Liver (tissue), 3 donors: ENCODE measurements at regions not wholly inside any gene's neighbourhood (a gene's known extent, or its start where the extent isn't known, plus 50 kb on each side); places are given as distances from the start of the nearest gene placed in this dataset.

ENCODE experiments used
- CTCF ChIP-seq: fragments of 150-350 bp; IDR thresholded peaks from 2 replicates; pipeline ENCODE4 v1.5.1; 2017; ENCODE audit warnings: improper control_type of control experiment, low read depth, low read length; ENCODE audit not compliant: missing input control
- FOXA1 ChIP-seq: IDR thresholded peaks from 2 replicates; pipeline ENCODE4 v1.6.1; 2016; ENCODE audit warnings: antibody characterized with exemption
- MAX ChIP-seq: IDR thresholded peaks from 2 replicates; pipeline ENCODE4 v1.6.1; 2016; ENCODE audit warnings: antibody characterized with exemption
- RAD21 ChIP-seq, 2 donors: IDR thresholded peaks; 2 replicates each; pipeline ENCODE4 v1.6.1; 2016; ENCODE audit warnings: antibody characterized with exemption in 2 of 2, mild to moderate bottlenecking in 2 of 2
- TAF1 ChIP-seq: conservative IDR thresholded peaks from 2 replicates; pipeline ENCODE4 v1.6.1; 2016; ENCODE audit warnings: antibody characterized with exemption, mild to moderate bottlenecking
- donor health status: healthy.
- donor health status: healthy.

- no peak for TF ChIP-seq CTCF
- TF ChIP-seq RAD21 (IDR thresholded peaks at IDR 0.05) = no peak
- no peak for TF ChIP-seq FOXA1
- TF ChIP-seq MAX = no peak
- TF ChIP-seq TAF1 = no peak
Measured at GRCh38 chr15:53218666-53219580, 428.8 kb upstream of the ONECUT1 start.
